ENCODE measurements at regions not wholly inside any gene's neighbourhood (a gene's known extent, or its start where the extent isn't known, plus 50 kb on each side); places are given as distances from the start of the nearest gene placed in this dataset.

GRCh38 chrX:49773993-49774392 lies 55.1 kb upstream of the PAGE4 start:
- DNase-seq = no peak
- no peaks in the 10 kb centered on the region for H3K9me3 ChIP-seq (ENCODE audit: control insufficient read depth in 2 of 2, low read length in 2 of 2)
- Mint-ChIP-seq H3K36me3 (peaks cover 4% of the 10 kb centered on the region), H3K27me3 (peaks cover 4% of the 10 kb centered on the region), H3K9me3 (peaks cover 0 to 8% (median 0%) of the 10 kb centered on the region in 7 donors), H3K4me1 (no peaks in the 10 kb centered on the region), H3K27ac (no peak overlapping the region), H3K4me3 (no peak overlapping the region)
- no peaks in the 10 kb centered on the region for H3K4me1 ChIP-seq (ENCODE audit: control insufficient read depth, insufficient read depth, low read length, poor library complexity, severe bottlenecking)
- H3K27ac ChIP-seq (ENCODE audit: insufficient read depth, low read length, poor library complexity, severe bottlenecking) = no peak overlapping the region
- H3K27me3 ChIP-seq (ENCODE audit: control insufficient read depth, insufficient read depth, low read length) = no peaks in the 10 kb centered on the region
- no peak for ATAC-seq (ENCODE audit: low read depth in 2 of 2)
- H3K4me3 ChIP-seq (ENCODE audit: low read depth, low read length) = no peak overlapping the region
- H3K36me3 ChIP-seq (ENCODE audit: control insufficient read depth, insufficient read depth, low read length) = no peaks in the 10 kb centered on the region

DNA sequence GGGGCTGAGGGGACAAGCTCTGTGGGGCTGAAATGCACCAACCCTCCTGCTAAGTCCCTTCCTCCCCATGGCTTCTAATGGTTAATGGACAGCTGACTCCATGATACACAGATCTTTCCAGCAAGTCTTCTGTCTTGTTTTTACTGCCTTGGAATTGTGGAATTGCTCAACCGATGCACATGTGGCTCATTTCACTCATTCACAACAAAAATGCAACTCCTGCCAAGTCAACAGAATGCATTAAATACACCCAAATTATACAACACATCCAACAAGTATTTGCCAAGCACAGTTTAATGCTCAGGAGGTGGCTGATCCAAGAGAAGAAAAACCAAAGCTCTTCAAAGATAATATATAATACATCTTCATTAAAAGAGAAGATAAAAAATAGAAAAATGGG lies 61.9 kb upstream of the PAGE4 start:
- Histone ChIP-seq H3K27ac (ENCODE audit: insufficient read depth, low read length, poor library complexity, severe bottlenecking) (no peak overlapping the region), H3K4me3 (ENCODE audit: low read depth, low read length) (no peak overlapping the region), H3K27me3 (ENCODE audit: control insufficient read depth, insufficient read depth, low read length) (no peaks in the 10 kb centered on the region), H3K36me3 (ENCODE audit: control insufficient read depth, insufficient read depth, low read length) (no peaks in the 10 kb centered on the region), H3K9me3 (ENCODE audit: control insufficient read depth in 2 of 2, low read length in 2 of 2) (no peaks in the 10 kb centered on the region), H3K4me1 (ENCODE audit: control insufficient read depth, insufficient read depth, low read length, poor library complexity, severe bottlenecking) (no peaks in the 10 kb centered on the region)
- Mint-ChIP-seq H3K27me3 (peaks cover 5% of the 10 kb centered on the region), H3K4me3 (no peak overlapping the region), H3K27ac (no peak overlapping the region), H3K4me1 (no peaks in the 10 kb centered on the region), H3K36me3 (no peaks in the 10 kb centered on the region), H3K9me3 (peaks cover 0 to 5% (median 0%) of the 10 kb centered on the region in 7 donors)
- no peak for ATAC-seq (ENCODE audit: low read depth in 2 of 2)
- no peak for DNase-seq

- H3K27ac Mint-ChIP-seq = peak overlapping the region in 1 of 3 donors; percentile 12
- DNase-seq = no peak
- Histone ChIP-seq H3K4me1 (ENCODE audit: control insufficient read depth, insufficient read depth, low read length, poor library complexity, severe bottlenecking) (no peaks in the 10 kb centered on the region), H3K27me3 (ENCODE audit: control insufficient read depth, insufficient read depth, low read length) (no peaks in the 10 kb centered on the region), H3K4me3 (ENCODE audit: low read depth, low read length) (no peak overlapping the region), H3K36me3 (ENCODE audit: control insufficient read depth, insufficient read depth, low read length) (no peaks in the 10 kb centered on the region), H3K27ac (ENCODE audit: insufficient read depth, low read length, poor library complexity, severe bottlenecking) (no peak overlapping the region), H3K9me3 (ENCODE audit: control insufficient read depth in 2 of 2, low read length in 2 of 2) (no peaks in the 10 kb centered on the region)
- no peaks in the 10 kb centered on the region for H3K9me3 Mint-ChIP-seq
- H3K4me1 Mint-ChIP-seq = no peaks in the 10 kb centered on the region
- peaks cover 16% of the 10 kb centered on the region for H3K27me3 Mint-ChIP-seq
- no peak overlapping the region for H3K4me3 Mint-ChIP-seq
- ATAC-seq (ENCODE audit: low read depth in 2 of 2) = no peak
- H3K36me3 Mint-ChIP-seq = no peaks in the 10 kb centered on the region
Observed at GRCh38 chrX:49762175-49762720, 66.5 kb upstream of the PAGE1 start.

- DNase-seq (peak in 2 of 3 donors; percentile 11 to 42), ATAC-seq (ENCODE audit: low read depth in 2 of 2) (no peak)
- Histone ChIP-seq H3K36me3 (ENCODE audit: control insufficient read depth, insufficient read depth, low read length) (no peaks in the 10 kb centered on the region), H3K9me3 (ENCODE audit: control insufficient read depth in 2 of 2, low read length in 2 of 2) (no peaks in the 10 kb centered on the region), H3K4me3 (ENCODE audit: low read depth, low read length) (no peak overlapping the region), H3K27me3 (ENCODE audit: control insufficient read depth, insufficient read depth, low read length) (no peaks in the 10 kb centered on the region), H3K27ac (ENCODE audit: insufficient read depth, low read length, poor library complexity, severe bottlenecking) (no peak overlapping the region), H3K4me1 (ENCODE audit: control insufficient read depth, insufficient read depth, low read length, poor library complexity, severe bottlenecking) (no peaks in the 10 kb centered on the region)
- H3K4me1 Mint-ChIP-seq = no peaks in the 10 kb centered on the region
- H3K36me3 Mint-ChIP-seq = no peaks in the 10 kb centered on the region
- H3K27ac Mint-ChIP-seq = no peak overlapping the region
- H3K9me3 Mint-ChIP-seq = no peaks in the 10 kb centered on the region
- no peak overlapping the region for H3K4me3 Mint-ChIP-seq
- H3K27me3 Mint-ChIP-seq = peaks cover 17% of the 10 kb centered on the region
Observed at GRCh38 chrX:49761481-49761880, 65.7 kb upstream of the PAGE1 start.

DNA sequence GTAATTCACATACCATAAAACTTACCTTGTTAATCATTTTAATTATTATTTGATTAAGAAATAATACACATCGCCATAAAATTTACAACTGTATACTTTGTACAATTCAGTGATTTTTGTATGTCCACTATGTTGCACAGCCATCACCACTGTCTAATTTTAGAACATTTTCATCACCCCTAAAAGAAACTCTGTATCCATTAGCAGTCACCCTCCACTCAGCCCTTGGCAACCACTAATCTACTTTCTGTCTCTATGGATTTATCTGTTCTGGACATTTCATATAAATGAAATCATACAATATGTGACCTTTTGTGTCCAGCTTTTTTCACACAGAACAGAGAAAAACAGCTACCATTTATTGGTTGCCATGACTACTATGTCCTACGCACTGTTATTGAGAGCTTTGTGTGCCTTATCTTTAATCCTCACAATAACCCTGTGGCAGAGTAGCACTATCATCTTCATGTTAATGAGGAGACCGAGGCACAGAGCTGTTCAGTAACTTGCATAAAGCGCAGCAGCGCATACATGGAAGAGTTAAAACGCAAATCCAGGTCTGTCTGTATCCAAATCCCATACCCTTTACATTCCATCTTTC lies 64.6 kb upstream of the PAGE1 start:
- Histone ChIP-seq H3K4me1 (ENCODE audit: control insufficient read depth, insufficient read depth, low read length, poor library complexity, severe bottlenecking) (no peaks in the 10 kb centered on the region), H3K27ac (ENCODE audit: insufficient read depth, low read length, poor library complexity, severe bottlenecking) (no peak overlapping the region), H3K36me3 (ENCODE audit: control insufficient read depth, insufficient read depth, low read length) (no peaks in the 10 kb centered on the region), H3K4me3 (ENCODE audit: low read depth, low read length) (no peak overlapping the region), H3K27me3 (ENCODE audit: control insufficient read depth, insufficient read depth, low read length) (no peaks in the 10 kb centered on the region), H3K9me3 (ENCODE audit: control insufficient read depth in 2 of 2, low read length in 2 of 2) (no peaks in the 10 kb centered on the region)
- Mint-ChIP-seq H3K4me1 (no peaks in the 10 kb centered on the region), H3K36me3 (no peaks in the 10 kb centered on the region), H3K27ac (peak overlapping the region in 1 of 3 donors; percentile 26), H3K4me3 (no peak overlapping the region), H3K9me3 (peaks cover 0 to 3% (median 0%) of the 10 kb centered on the region in 7 donors), H3K27me3 (peaks cover 17% of the 10 kb centered on the region)
- ATAC-seq (ENCODE audit: low read depth in 2 of 2) (no peak), DNase-seq (no peak)

GRCh38 chrX:49756692-49757091 lies 60.9 kb upstream of the PAGE1 start:
- no peak overlapping the region for H3K27ac Mint-ChIP-seq
- DNase-seq = no peak

GRCh38 chrX:49754233-49754857 lies 58.6 kb upstream of the PAGE1 start:
- ATAC-seq (ENCODE audit: low read depth in 2 of 2) (peak; percentile 71 to 76), DNase-seq (peak; percentile 3 to 68 (median 52))
- Mint-ChIP-seq H3K36me3 (no peaks in the 10 kb centered on the region), H3K9me3 (peaks cover 0 to 4% (median 0%) of the 10 kb centered on the region in 7 donors), H3K27ac (peak overlapping the region in 1 of 3 donors; percentile 5), H3K27me3 (peaks cover 17% of the 10 kb centered on the region), H3K4me3 (peak overlapping the region in 1 of 4 donors; percentile 19), H3K4me1 (peaks cover 0 to 3% (median 1%) of the 10 kb centered on the region in 4 donors)
- H3K27ac ChIP-seq (ENCODE audit: insufficient read depth, low read length, poor library complexity, severe bottlenecking) = no peak overlapping the region
- no peaks in the 10 kb centered on the region for H3K9me3 ChIP-seq (ENCODE audit: control insufficient read depth in 2 of 2, low read length in 2 of 2)
- H3K36me3 ChIP-seq (ENCODE audit: control insufficient read depth, insufficient read depth, low read length) = no peaks in the 10 kb centered on the region
- H3K27me3 ChIP-seq (ENCODE audit: control insufficient read depth, insufficient read depth, low read length) = no peaks in the 10 kb centered on the region
- H3K4me1 ChIP-seq (ENCODE audit: control insufficient read depth, insufficient read depth, low read length, poor library complexity, severe bottlenecking) = no peaks in the 10 kb centered on the region
- no peak overlapping the region for H3K4me3 ChIP-seq (ENCODE audit: low read depth, low read length)

More at GRCh38 chrX:49756692-49757091, 60.9 kb upstream of the PAGE1 start:
- Histone ChIP-seq H3K4me1 (ENCODE audit: control insufficient read depth, insufficient read depth, low read length, poor library complexity, severe bottlenecking) (no peaks in the 10 kb centered on the region), H3K36me3 (ENCODE audit: control insufficient read depth, insufficient read depth, low read length) (no peaks in the 10 kb centered on the region), H3K27ac (ENCODE audit: insufficient read depth, low read length, poor library complexity, severe bottlenecking) (no peak overlapping the region), H3K9me3 (ENCODE audit: control insufficient read depth in 2 of 2, low read length in 2 of 2) (no peaks in the 10 kb centered on the region), H3K27me3 (ENCODE audit: control insufficient read depth, insufficient read depth, low read length) (no peaks in the 10 kb centered on the region), H3K4me3 (ENCODE audit: low read depth, low read length) (no peak overlapping the region)
- H3K9me3 Mint-ChIP-seq = peaks cover 0 to 4% (median 0%) of the 10 kb centered on the region in 7 donors
- no peak overlapping the region for H3K4me3 Mint-ChIP-seq
- no peaks in the 10 kb centered on the region for H3K36me3 Mint-ChIP-seq
- peaks cover 0 to 3% (median 1%) of the 10 kb centered on the region in 4 donors for H3K4me1 Mint-ChIP-seq
- H3K27me3 Mint-ChIP-seq = peaks cover 18% of the 10 kb centered on the region
- no peak for ATAC-seq (ENCODE audit: low read depth in 2 of 2)

Measured in CD4-positive, CD25-positive, alpha-beta regulatory T cell (primary cell).